Lung (tissue), 11 donors: ENCODE measurements at regions not wholly inside any gene's neighbourhood (a gene's known extent, or its start where the extent isn't known, plus 50 kb on each side); places are given as distances from the start of the nearest gene placed in this dataset.

Experiments
- ATAC-seq: fragments of 200-7000 bp; cut with Tn5 transposase; one replicate; pipeline ENCODE4 v1.9.1; 2020; ENCODE audit warnings: moderate number of reproducible peaks; ENCODE audit not compliant: insufficient read depth, low FRiP score
- DNase-seq, 3 donors: peaks; one replicate each; pipeline ENCODE4 v3.0.0-alpha.2; 2013 to 2017
- H3K27ac ChIP-seq, 2 donors: one replicate each; pipeline ENCODE4 v1.5.1; 2013; ENCODE audit warnings: mild to moderate bottlenecking in 2 of 2, moderate library complexity in 2 of 2, control low read depth in 1 of 2, inconsistent platforms in 1 of 2, low read depth in 1 of 2, low read length in 1 of 2
- H3K27me3 ChIP-seq, 3 donors: one replicate each; pipeline ENCODE4 v1.5.1; 2013; ENCODE audit warnings: low read length in 2 of 3; ENCODE audit not compliant: control insufficient read depth in 3 of 3, insufficient read depth in 3 of 3
- H3K36me3 ChIP-seq, 4 donors: one replicate each; pipeline ENCODE4 v1.5.1; 2013; ENCODE audit warnings: low read length in 4 of 4, mild to moderate bottlenecking in 1 of 4, moderate library complexity in 1 of 4; ENCODE audit not compliant: control insufficient read depth in 4 of 4, insufficient read depth in 4 of 4
- H3K4me1 ChIP-seq, 5 donors: one replicate each; pipeline ENCODE4 v1.5.1; 2013; ENCODE audit warnings: low read length in 5 of 5, mild to moderate bottlenecking in 2 of 5, moderate library complexity in 1 of 5; ENCODE audit not compliant: control insufficient read depth in 5 of 5, insufficient read depth in 5 of 5
- H3K4me3 ChIP-seq: one replicate; pipeline ENCODE4 v1.5.1; 2013; ENCODE audit warnings: mild to moderate bottlenecking, control low read depth, moderate library complexity
- H3K9ac ChIP-seq, 2 donors: one replicate each; pipeline ENCODE4 v1.5.1; 2013; ENCODE audit warnings: low read length in 2 of 2, control low read depth in 1 of 2; ENCODE audit not compliant: insufficient read depth in 1 of 2
- H3K9me3 ChIP-seq, 4 donors: one replicate each; pipeline ENCODE4 v1.5.1; 2013; ENCODE audit warnings: low read length in 3 of 4, mild to moderate bottlenecking in 1 of 4, moderate library complexity in 1 of 4; ENCODE audit not compliant: control insufficient read depth in 4 of 4, insufficient read depth in 3 of 4
- CTCF ChIP-seq: IDR thresholded peaks from 2 replicates; pipeline ENCODE4 v1.5.1; 2012; ENCODE audit warnings: mild to moderate bottlenecking; ENCODE audit errors: control extremely low read depth, extremely low read depth
- WGBS, 2 donors: extraction: QIAGEN DNeasy Blood & Tissue Kit; methylation state at CpG; one replicate each; pipeline ENCODE4 v1.1.7; 2013; 5-methylcytosine and 5-hydroxymethylcytosine counted together
- donor health status: control.
- donor health status: control.
- donor health status: Bipolar disorder and iron deficiency.
- donor health status: healthy.
- donor health status: DM: yes; HTN: yes; CAD: no.

- H3K4me3 ChIP-seq, result no peak overlapping the region
- ATAC-seq (no peak), DNase-seq (no peak)
- H3K27me3 ChIP-seq, result peaks cover 0 to 30% (median 2%) of the 10 kb centered on the region in 3 donors
- no peak overlapping the region for H3K27ac ChIP-seq
- H3K9me3 ChIP-seq, result peaks cover 0 to under 1% (median 0%) of the 10 kb centered on the region in 4 donors
- no peak for TF ChIP-seq CTCF
- H3K9ac ChIP-seq, result no peak overlapping the region
- no peaks in the 10 kb centered on the region for H3K36me3 ChIP-seq
- WGBS, 2 donors, result 53 to 60% methylated on average over 6 of the region's 6 CpGs
- H3K4me1 ChIP-seq, result no peaks in the 10 kb centered on the region
Measured at GRCh38 chr1:18548643-18549042, 67.9 kb downstream of the KLHDC7A start.

GRCh38 chr1:18549106-18549505 lies 68.4 kb downstream of the KLHDC7A start:
- Histone ChIP-seq H3K36me3 (no peaks in the 10 kb centered on the region), H3K4me3 (no peak overlapping the region), H3K27me3 (peaks cover 0 to 33% (median 2%) of the 10 kb centered on the region in 3 donors), H3K4me1 (no peaks in the 10 kb centered on the region), H3K9me3 (no peaks in the 10 kb centered on the region), H3K9ac (no peak overlapping the region), H3K27ac (no peak overlapping the region)
- ATAC-seq, result no peak
- DNase-seq, result no peak
- TF ChIP-seq CTCF, result no peak
- WGBS, 2 donors, result 76 to 78% methylated on average over 10 of the region's 10 CpGs

GRCh38 chr1:18549906-18550305 lies 69.2 kb downstream of the KLHDC7A start:
- DNase-seq, result no peak
- no peak for TF ChIP-seq CTCF
- H3K27me3 ChIP-seq, result peaks cover 0 to 32% (median under 1%) of the 10 kb centered on the region in 3 donors
- no peaks in the 10 kb centered on the region for H3K4me1 ChIP-seq
- H3K36me3 ChIP-seq, result no peaks in the 10 kb centered on the region
- no peak overlapping the region for H3K4me3 ChIP-seq
- H3K9me3 ChIP-seq, result no peaks in the 10 kb centered on the region
- 77 to 80% methylated on average over 4 of the region's 4 CpGs for WGBS, 2 donors
- ATAC-seq, result no peak
- H3K9ac ChIP-seq, result no peak overlapping the region
- no peak overlapping the region for H3K27ac ChIP-seq

GRCh38 chr1:18552631-18553030 lies 71.9 kb downstream of the KLHDC7A start:
- no peaks in the 10 kb centered on the region for H3K36me3 ChIP-seq
- TF ChIP-seq CTCF, result no peak
- peaks cover 0 to 3% (median 0%) of the 10 kb centered on the region in 4 donors for H3K9me3 ChIP-seq
- peaks cover 0 to 29% (median 6%) of the 10 kb centered on the region in 3 donors for H3K27me3 ChIP-seq
- no peak for DNase-seq
- ATAC-seq, result no peak
- H3K4me1 ChIP-seq, result no peaks in the 10 kb centered on the region
- 64 to 65% methylated on average over 9 of the region's 9 CpGs for WGBS, 2 donors
- no peak overlapping the region for H3K4me3 ChIP-seq
- no peak overlapping the region for H3K27ac ChIP-seq
- H3K9ac ChIP-seq, result no peak overlapping the region
